HEK293 (cell line): ENCODE measurements at regions not wholly inside any gene's neighbourhood (a gene's known extent, or its start where the extent isn't known, plus 50 kb on each side); places are given as distances from the start of the nearest gene placed in this dataset.

Source experiments
- CTCF ChIP-seq: fragments of 450-650 bp; formaldehyde crosslinking; IDR thresholded peaks from 2 replicates; pipeline ENCODE4 v1.5.1; 2016; ENCODE audit warnings: missing biosample characterization, missing genetic modification characterization
- HOXA7 ChIP-seq: sonication (generic); formaldehyde crosslinking; IDR thresholded peaks from 2 replicates; pipeline ENCODE4 v1.8.1; 2022; ENCODE audit warnings: missing genetic modification reagents, borderline replicate concordance
- SP3 ChIP-seq: fragments of 450-650 bp; formaldehyde crosslinking; IDR thresholded peaks from 2 replicates; pipeline ENCODE4 v1.5.1; 2016; ENCODE audit warnings: missing biosample characterization, missing genetic modification characterization
- ZBTB21 ChIP-seq: fragments of 450-650 bp; formaldehyde crosslinking; IDR thresholded peaks from 2 replicates; pipeline ENCODE4 v1.5.1; 2017; ENCODE audit warnings: missing biosample characterization, missing genetic modification characterization
- ZFP41 ChIP-seq: fragments of 450-650 bp; formaldehyde crosslinking; IDR thresholded peaks from 2 replicates; pipeline ENCODE4 v1.5.1; 2016; ENCODE audit warnings: missing biosample characterization, missing genetic modification characterization, borderline replicate concordance
- ZNF157 ChIP-seq: fragments of 450-650 bp; formaldehyde crosslinking; IDR thresholded peaks from 2 replicates; pipeline ENCODE4 v1.5.1; 2016; ENCODE audit warnings: missing biosample characterization, missing genetic modification characterization
- ZNF175 ChIP-seq: fragments of 450-650 bp; formaldehyde crosslinking; IDR thresholded peaks from 2 replicates; pipeline ENCODE4 v1.5.1; 2016; ENCODE audit warnings: missing biosample characterization, missing genetic modification characterization
- ZNF274 ChIP-seq, 2 experiments: fragments of 200-500 bp in 1 of 2; fragments of 450-650 bp in 1 of 2; sonication (Bioruptor generic) in 1 of 2; formaldehyde crosslinking in 1 of 2; IDR thresholded peaks; 2 replicates each; pipeline versions ENCODE4 v1.5.1 to v1.6.1; 2014 to 2016; ENCODE audit warnings: borderline replicate concordance in 1 of 2, inconsistent platforms in 1 of 2, low read length in 1 of 2, missing biosample characterization in 1 of 2, missing genetic modification characterization in 1 of 2
- ZNF302 ChIP-seq: fragments of 450-650 bp; formaldehyde crosslinking; IDR thresholded peaks from 2 replicates; pipeline ENCODE4 v1.5.1; 2016; ENCODE audit warnings: missing biosample characterization, missing genetic modification characterization, low read depth

- TF ChIP-seq SP3 (tag by site-specific recombination) (no peak), ZNF157 (tag by site-specific recombination) (no peak), CTCF (tag by site-specific recombination) (no peak), ZFP41 (tag by site-specific recombination) (no peak), HOXA7 (CRISPR knock-in tag) (no peak), ZBTB21 (no peak), ZNF175 (tag by site-specific recombination) (no peak), ZNF302 (tag by site-specific recombination) (no peak), ZNF274 (IDR thresholded peaks at IDR 0.05; ENCODE audit: low read length) (no peak), ZNF274 (tag by site-specific recombination; IDR thresholded peaks at IDR 0.05; ENCODE audit: borderline replicate concordance) (no peak)
Measured at GRCh38 chr5:24428345-24428744, 216.4 kb downstream of the CDH10 start.
